ENCODE measurements at regions not wholly inside any gene's neighbourhood (a gene's known extent, or its start where the extent isn't known, plus 50 kb on each side); places are given as distances from the start of the nearest gene placed in this dataset.
A peak's percentile ranks its signal among the peaks of the same experiment; 100 is the strongest.

DNA sequence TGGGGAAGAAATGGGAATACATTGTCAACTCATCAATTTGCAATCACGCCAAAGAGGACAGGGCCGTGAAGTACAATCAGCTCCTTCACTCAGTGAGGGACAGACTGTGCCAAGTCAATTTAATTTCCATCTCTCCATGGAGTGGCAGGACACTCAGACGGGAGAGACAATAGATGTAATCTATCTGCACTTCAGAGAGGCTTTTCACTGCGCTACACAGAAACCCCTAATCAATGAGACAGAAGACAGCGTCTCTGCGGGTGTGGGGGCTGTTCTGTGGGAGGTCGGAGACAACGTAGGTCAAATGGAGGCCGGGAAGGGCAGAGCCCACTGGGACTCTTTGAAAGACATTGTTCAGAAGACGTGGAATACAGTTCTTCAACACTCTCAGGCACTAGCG lies 541.0 kb upstream of the ADARB2 start:
- H4K8ac ChIP-seq (replicated peaks; ENCODE audit: insufficient read length, low read depth, low read length), result no peak overlapping the region
- TF ChIP-seq, protein P1, sequence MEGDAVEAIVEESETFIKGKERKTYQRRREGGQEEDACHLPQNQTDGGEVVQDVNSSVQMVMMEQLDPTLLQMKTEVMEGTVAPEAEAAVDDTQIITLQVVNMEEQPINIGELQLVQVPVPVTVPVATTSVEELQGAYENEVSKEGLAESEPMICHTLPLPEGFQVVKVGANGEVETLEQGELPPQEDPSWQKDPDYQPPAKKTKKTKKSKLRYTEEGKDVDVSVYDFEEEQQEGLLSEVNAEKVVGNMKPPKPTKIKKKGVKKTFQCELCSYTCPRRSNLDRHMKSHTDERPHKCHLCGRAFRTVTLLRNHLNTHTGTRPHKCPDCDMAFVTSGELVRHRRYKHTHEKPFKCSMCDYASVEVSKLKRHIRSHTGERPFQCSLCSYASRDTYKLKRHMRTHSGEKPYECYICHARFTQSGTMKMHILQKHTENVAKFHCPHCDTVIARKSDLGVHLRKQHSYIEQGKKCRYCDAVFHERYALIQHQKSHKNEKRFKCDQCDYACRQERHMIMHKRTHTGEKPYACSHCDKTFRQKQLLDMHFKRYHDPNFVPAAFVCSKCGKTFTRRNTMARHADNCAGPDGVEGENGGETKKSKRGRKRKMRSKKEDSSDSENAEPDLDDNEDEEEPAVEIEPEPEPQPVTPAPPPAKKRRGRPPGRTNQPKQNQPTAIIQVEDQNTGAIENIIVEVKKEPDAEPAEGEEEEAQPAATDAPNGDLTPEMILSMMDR (conservative IDR thresholded peaks at IDR 0.05), result no peak
- peaks cover 5% of the 10 kb centered on the region; the same call in 1 of the 2 replicates for H3K4me1 ChIP-seq (ENCODE audit: insufficient read depth, low read length)
- no peak overlapping the region for H3K27ac ChIP-seq (ENCODE audit: insufficient read length, low read depth, low read length)
- H3K9me3 Mint-ChIP-seq, result peaks cover 11 to 13% of the 10 kb centered on the region in 2 experiments
- peak overlapping the region in 1 of 3 experiments; percentile 16; a peak in 1 of 7 replicates for H3K27ac Mint-ChIP-seq
- H2BK12ac ChIP-seq (ENCODE audit: insufficient read length, low read depth, low read length), result no peak overlapping the region
- no peak overlapping the region for H3K4me2 ChIP-seq (ENCODE audit: insufficient read depth, insufficient read length, low read length)
- H3K9me3 ChIP-seq (ENCODE audit: control insufficient read depth, low read depth, low read length), result no peaks in the 10 kb centered on the region
- H3K4ac ChIP-seq (ENCODE audit: low read depth, low read length), result no peak overlapping the region
- no peak overlapping the region for H3K56ac ChIP-seq (ENCODE audit: insufficient read length, low read depth, low read length)
- H2BK15ac ChIP-seq (ENCODE audit: low read depth, low read length), result no peak overlapping the region
- no peak overlapping the region for H2AFZ ChIP-seq (ENCODE audit: low read length)
- peaks cover 40 to 41% of the 10 kb centered on the region in 2 experiments for H3K4me1 Mint-ChIP-seq
- H3K79me2 ChIP-seq (ENCODE audit: insufficient read depth, low read length), result no peaks in the 10 kb centered on the region
- H3K14ac ChIP-seq (ENCODE audit: insufficient read depth, low read length), result no peak overlapping the region
- H3K79me1 ChIP-seq (ENCODE audit: insufficient read depth, low read depth, low read length, poor library complexity, severe bottlenecking), result no peaks in the 10 kb centered on the region
- H3K27me3 ChIP-seq (ENCODE audit: insufficient read depth, low read length), result no peaks in the 10 kb centered on the region
- no peak overlapping the region for H3K23ac ChIP-seq (ENCODE audit: insufficient read length, low read depth, low read length)
- no peaks in the 10 kb centered on the region for H3K27me3 Mint-ChIP-seq (ENCODE audit: low read depth)
- no peak overlapping the region for H4K91ac ChIP-seq (ENCODE audit: insufficient read length, low read depth, low read length)
- H3T11ph ChIP-seq (ENCODE audit: low read length), result no peak overlapping the region
- H3K18ac ChIP-seq (ENCODE audit: insufficient read length, low read depth, low read length), result no peak overlapping the region
- H3K9ac ChIP-seq (ENCODE audit: extremely low read depth, insufficient read length, low read length), result no peak overlapping the region
- no peak for DNase-seq
- H2BK5ac ChIP-seq (ENCODE audit: insufficient read length, low read length), result no peak overlapping the region
- no peak overlapping the region for H2BK20ac ChIP-seq (ENCODE audit: low read depth, low read length, poor library complexity, severe bottlenecking)
- no peaks in the 10 kb centered on the region for H3K23me2 ChIP-seq (ENCODE audit: insufficient read length, low read depth, low read length, poor library complexity, severe bottlenecking)
- no peak overlapping the region for H4K5ac ChIP-seq (ENCODE audit: insufficient read length, low read depth, low read length)
- H3K36me3 Mint-ChIP-seq (ENCODE audit: insufficient read depth in 1 of 3, low read depth in 3 of 3), result peaks cover 6 to 17% (median 7%) of the 10 kb centered on the region in 3 experiments; a peak in 5 of 7 replicates
- no CpG with 5 or more reads among the region's 11 CpGs for WGBS (ENCODE audit: extremely low coverage, insufficient read length, low lambda C conversion rate)
- H2BK120ac ChIP-seq (ENCODE audit: low read depth, low read length, poor library complexity, severe bottlenecking), result no peak overlapping the region
- H3K4me3 Mint-ChIP-seq, result no peak overlapping the region
- H4K20me1 ChIP-seq (ENCODE audit: control insufficient read depth, insufficient read depth, insufficient read length), result no peaks in the 10 kb centered on the region
- H2AK5ac ChIP-seq (ENCODE audit: insufficient read length, low read length), result no peak overlapping the region
